Fibroblast of lung (primary cell): ENCODE measurements at regions not wholly inside any gene's neighbourhood (a gene's known extent, or its start where the extent isn't known, plus 50 kb on each side); places are given as distances from the start of the nearest gene placed in this dataset.

Experiments used
- DNase-seq, 2 donors: peaks; one replicate each; pipeline versions ENCODE4 v3.0.0 to v3.0.0-alpha.2; 2010; ENCODE audit warnings: low read depth in 2 of 2
- H2AFZ ChIP-seq: 2 replicates; pipeline ENCODE4 v1.5.1; 2012; ENCODE audit warnings: low read length, control low read depth, inconsistent platforms
- H3K27ac ChIP-seq: 2 replicates; pipeline ENCODE4 v1.5.1; 2011; ENCODE audit warnings: low read length, control low read depth; ENCODE audit not compliant: insufficient read depth
- H3K27me3 ChIP-seq: 2 replicates; pipeline ENCODE4 v1.5.1; 2011; ENCODE audit warnings: mild to moderate bottlenecking, low read length; ENCODE audit not compliant: control insufficient read depth, insufficient read depth
- H3K36me3 ChIP-seq: 2 replicates; pipeline ENCODE4 v1.5.1; 2011; ENCODE audit warnings: low read length; ENCODE audit not compliant: control insufficient read depth, insufficient read depth
- H3K4me1 ChIP-seq: 2 replicates; pipeline ENCODE4 v1.5.1; 2011; ENCODE audit warnings: low read length; ENCODE audit not compliant: control insufficient read depth, insufficient read depth; ENCODE audit errors: extremely low read depth
- H3K4me2 ChIP-seq: 2 replicates; pipeline ENCODE4 v1.5.1; 2011; ENCODE audit warnings: low read length, control low read depth; ENCODE audit not compliant: insufficient read depth; ENCODE audit errors: extremely low read depth
- H3K4me3 ChIP-seq, 4 experiments: fragments of 200-600 bp in 1 of 4; sonication (generic) in 1 of 4; replicated peaks in 1 of 4; 2 replicates each; pipeline ENCODE4 v1.5.1; 2011 to 2016; ENCODE audit warnings: low read length in 4 of 4, low read depth in 3 of 4, mild to moderate bottlenecking in 3 of 4, control low read depth in 2 of 4, inconsistent platforms in 1 of 4, mixed read lengths in 1 of 4; ENCODE audit not compliant: insufficient read depth in 1 of 4; ENCODE audit errors: control extremely low read depth in 1 of 4
- H3K79me2 ChIP-seq: 2 replicates; pipeline ENCODE4 v1.5.1; 2012; ENCODE audit warnings: mild to moderate bottlenecking, low read length, inconsistent platforms; ENCODE audit not compliant: control insufficient read depth, insufficient read depth
- H3K9ac ChIP-seq: 2 replicates; pipeline ENCODE4 v1.5.1; 2011; ENCODE audit warnings: mild to moderate bottlenecking, low read length, control low read depth; ENCODE audit not compliant: insufficient read depth
- H3K9me3 ChIP-seq: 2 replicates; pipeline ENCODE4 v1.5.1; 2012; ENCODE audit warnings: low read depth, low read length; ENCODE audit not compliant: control insufficient read depth, insufficient read depth
- H4K20me1 ChIP-seq: 2 replicates; pipeline ENCODE4 v1.5.1; 2011; ENCODE audit warnings: low read length; ENCODE audit not compliant: control insufficient read depth, insufficient read depth; ENCODE audit errors: extremely low read depth
- CTCF ChIP-seq, 2 donors: IDR thresholded peaks in 1 of 2; conservative IDR thresholded peaks in 1 of 2; 1 replicate in 1 of 2; 2 replicates in 1 of 2; pipeline ENCODE4 v1.5.1; 2011 to 2012; ENCODE audit warnings: low read length in 2 of 2, control low read depth in 1 of 2, inconsistent platforms in 1 of 2, low read depth in 1 of 2, mild to moderate bottlenecking in 1 of 2
- EZH2 ChIP-seq: IDR thresholded peaks from 2 replicates; pipeline ENCODE4 v1.5.1; 2012; ENCODE audit warnings: low read length, control low read depth, mild to moderate bottlenecking; ENCODE audit errors: missing control alignments

- Histone ChIP-seq H3K4me3 (no peak overlapping the region), H3K9me3 (no peaks in the 10 kb centered on the region), H3K79me2 (no peaks in the 10 kb centered on the region), H3K27me3 (no peaks in the 10 kb centered on the region), H3K27ac (no peak overlapping the region), H2AFZ (no peak overlapping the region), H4K20me1 (no peaks in the 10 kb centered on the region), H3K4me1 (no peaks in the 10 kb centered on the region), H3K4me2 (no peak overlapping the region), H3K36me3 (no peaks in the 10 kb centered on the region), H3K9ac (no peak overlapping the region)
- peak in 1 of 2 donors; percentile 25 for DNase-seq
- no peak for TF ChIP-seq CTCF (conservative IDR thresholded peaks at IDR 0.05 in 1 of 2, IDR thresholded peaks at IDR 0.05 in 1 of 2; ENCODE audit: low read depth in 1 of 2, low read length in 2 of 2)
- no peak for TF ChIP-seq EZH2
Measured at GRCh38 chr12:21054334-21054733, 76.7 kb upstream of the SLCO1B1 start.

GRCh38 chr12:21065845-21066244, 65.1 kb upstream of the SLCO1B1 start:
- no peaks in the 10 kb centered on the region for H3K9me3 ChIP-seq
- TF ChIP-seq EZH2 (no peak), CTCF (conservative IDR thresholded peaks at IDR 0.05 in 1 of 2, IDR thresholded peaks at IDR 0.05 in 1 of 2; ENCODE audit: low read depth in 1 of 2, low read length in 2 of 2) (no peak)
- H3K79me2 ChIP-seq: no peaks in the 10 kb centered on the region
- no peak overlapping the region for H2AFZ ChIP-seq
- H4K20me1 ChIP-seq: no peaks in the 10 kb centered on the region
- DNase-seq: no peak
- H3K27ac ChIP-seq: no peak overlapping the region
- H3K4me3 ChIP-seq: no peak overlapping the region
- H3K27me3 ChIP-seq: no peaks in the 10 kb centered on the region
- H3K4me1 ChIP-seq: no peaks in the 10 kb centered on the region
- no peak overlapping the region for H3K4me2 ChIP-seq
- no peaks in the 10 kb centered on the region for H3K36me3 ChIP-seq
- no peak overlapping the region for H3K9ac ChIP-seq

GRCh38 chr12:21073129-21073528, 57.9 kb upstream of the SLCO1B1 start:
- no peak overlapping the region for H3K27ac ChIP-seq
- H3K36me3 ChIP-seq: no peaks in the 10 kb centered on the region
- no peaks in the 10 kb centered on the region for H4K20me1 ChIP-seq
- no peaks in the 10 kb centered on the region for H3K9me3 ChIP-seq
- H3K4me3 ChIP-seq: no peak overlapping the region
- TF ChIP-seq CTCF (conservative IDR thresholded peaks at IDR 0.05 in 1 of 2, IDR thresholded peaks at IDR 0.05 in 1 of 2; ENCODE audit: low read depth in 1 of 2, low read length in 2 of 2): no peak
- no peak for TF ChIP-seq EZH2
- no peaks in the 10 kb centered on the region for H3K79me2 ChIP-seq
- no peaks in the 10 kb centered on the region for H3K4me1 ChIP-seq
- no peak overlapping the region for H3K9ac ChIP-seq
- no peaks in the 10 kb centered on the region for H3K27me3 ChIP-seq
- no peak overlapping the region for H3K4me2 ChIP-seq
- DNase-seq: peak in 1 of 2 donors; percentile 3
- H2AFZ ChIP-seq: no peak overlapping the region
